ENCODE measurements at regions not wholly inside any gene's neighbourhood (a gene's known extent, or its start where the extent isn't known, plus 50 kb on each side); places are given as distances from the start of the nearest gene placed in this dataset.

DNA sequence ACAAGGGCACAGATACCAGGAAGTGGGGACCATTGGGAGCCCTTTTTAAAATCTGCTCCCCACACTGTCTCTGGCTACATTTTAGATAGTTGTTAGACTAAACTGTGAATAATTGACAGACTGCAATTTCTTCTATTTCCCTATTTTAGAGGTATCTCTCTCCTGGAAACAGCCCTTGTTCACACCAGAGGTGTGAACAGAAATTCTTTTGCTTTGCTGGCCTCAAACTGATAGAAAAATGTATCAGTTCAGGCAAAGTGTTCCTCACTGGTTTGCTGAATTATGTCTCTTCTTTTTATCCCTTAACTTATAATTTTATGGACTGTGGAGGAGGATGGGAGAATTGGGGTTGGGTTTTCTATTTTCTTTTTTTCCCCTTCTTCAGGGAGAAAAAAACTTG lies 513.2 kb upstream of the SULF2 start:
- no peak for DNase-seq (ENCODE audit: insufficient read length)
- no peak for FAIRE-seq

GRCh38 chr20:48295966-48296421 lies 510.7 kb upstream of the SULF2 start:
- no peak for FAIRE-seq
- DNase-seq (ENCODE audit: insufficient read length), result no peak
- no peak for TF ChIP-seq POLR2AphosphoS5 (IDR thresholded peaks at IDR 0.05; ENCODE audit: low read depth, low read length)
- no peak for TF ChIP-seq POLR2A (IDR thresholded peaks at IDR 0.05; ENCODE audit: low read depth, low read length)
- TF ChIP-seq TAF1 (IDR thresholded peaks at IDR 0.05; ENCODE audit: borderline replicate concordance, low read depth, low read length), result no peak

More for the DNA sequence above, 513.2 kb upstream of the SULF2 start:
- TF ChIP-seq POLR2AphosphoS5 (IDR thresholded peaks at IDR 0.05; ENCODE audit: low read depth, low read length), result no peak
- TF ChIP-seq POLR2A (IDR thresholded peaks at IDR 0.05; ENCODE audit: low read depth, low read length), result no peak
- no peak for TF ChIP-seq TAF1 (IDR thresholded peaks at IDR 0.05; ENCODE audit: borderline replicate concordance, low read depth, low read length)

DNA sequence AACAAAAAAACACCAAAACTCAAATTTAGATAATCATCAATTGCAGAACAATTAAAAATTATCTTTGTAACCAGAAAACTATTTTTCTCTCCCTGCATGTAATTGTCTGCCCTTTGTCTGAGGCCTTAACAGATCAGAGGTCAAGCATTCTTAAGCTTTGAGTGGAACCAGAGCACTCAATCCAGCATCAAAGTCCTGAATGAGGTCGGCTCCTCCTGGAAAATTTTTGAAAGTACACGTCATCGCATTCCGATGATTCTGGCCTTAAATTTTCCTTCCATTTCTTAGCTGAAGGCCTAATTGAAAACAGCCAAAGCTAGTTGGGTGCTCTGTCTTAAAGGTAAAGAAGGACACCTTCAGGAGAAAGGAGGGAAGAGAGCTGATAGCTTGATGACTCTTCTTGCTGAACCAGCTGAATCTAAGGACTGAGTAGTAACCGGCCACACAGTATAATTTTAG lies 510.2 kb upstream of the SULF2 start:
- TF ChIP-seq POLR2AphosphoS5 (IDR thresholded peaks at IDR 0.05; ENCODE audit: low read depth, low read length), result no peak
- no peak for TF ChIP-seq TAF1 (IDR thresholded peaks at IDR 0.05; ENCODE audit: borderline replicate concordance, low read depth, low read length)
- no peak for TF ChIP-seq POLR2A (IDR thresholded peaks at IDR 0.05; ENCODE audit: low read depth, low read length)
- no peak for FAIRE-seq
- DNase-seq (ENCODE audit: insufficient read length), result no peak

DNA sequence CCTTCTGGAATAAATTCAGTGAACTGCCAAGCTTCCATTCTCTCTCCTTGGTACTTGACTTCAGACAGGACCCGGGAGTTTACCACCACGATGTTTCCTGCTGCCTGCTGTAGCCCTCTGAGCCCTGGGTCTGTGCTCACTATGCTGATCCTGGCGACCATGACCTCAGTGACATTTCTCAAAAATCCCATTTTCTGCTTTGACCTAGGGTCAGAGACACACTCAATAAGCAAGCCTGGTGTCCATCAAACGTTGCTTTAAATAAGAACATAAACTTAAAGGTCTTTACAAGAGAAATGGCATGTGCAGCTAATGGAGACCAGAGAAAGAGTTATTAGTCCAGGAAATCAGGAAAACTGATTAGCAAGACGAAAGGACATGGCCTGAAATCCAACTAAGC lies 509.7 kb upstream of the SULF2 start:
- FAIRE-seq, result no peak
- no peak for TF ChIP-seq TAF1 (IDR thresholded peaks at IDR 0.05; ENCODE audit: borderline replicate concordance, low read depth, low read length)
- TF ChIP-seq POLR2AphosphoS5 (IDR thresholded peaks at IDR 0.05; ENCODE audit: low read depth, low read length), result no peak
- no peak for TF ChIP-seq POLR2A (IDR thresholded peaks at IDR 0.05; ENCODE audit: low read depth, low read length)

DNA sequence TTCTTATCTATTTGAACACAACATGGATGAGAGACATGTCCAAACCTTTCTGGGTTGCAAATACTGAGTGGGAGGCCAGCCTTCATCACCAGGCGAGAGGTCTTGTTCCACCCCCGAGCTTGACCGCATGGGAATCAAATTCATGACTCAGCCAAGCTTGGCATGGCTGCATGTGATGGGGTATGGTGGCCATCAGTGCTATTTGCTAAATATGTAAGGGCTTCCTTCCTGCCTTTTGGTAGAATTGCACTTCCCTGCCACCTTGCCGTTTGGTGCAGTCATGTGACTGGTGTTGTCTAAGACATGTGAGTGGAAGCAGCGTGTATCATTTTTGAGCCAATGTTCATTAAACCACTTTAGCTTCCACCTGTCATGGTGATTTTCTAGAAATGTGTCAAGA lies 508.9 kb upstream of the SULF2 start:
- no peak for FAIRE-seq
- no peak for DNase-seq (ENCODE audit: insufficient read length)
- TF ChIP-seq TAF1 (IDR thresholded peaks at IDR 0.05; ENCODE audit: borderline replicate concordance, low read depth, low read length) (no peak), POLR2AphosphoS5 (IDR thresholded peaks at IDR 0.05; ENCODE audit: low read depth, low read length) (no peak), POLR2A (IDR thresholded peaks at IDR 0.05; ENCODE audit: low read depth, low read length) (no peak)

More for the DNA sequence above, 509.7 kb upstream of the SULF2 start:
- no peak for DNase-seq (ENCODE audit: insufficient read length)

DNA sequence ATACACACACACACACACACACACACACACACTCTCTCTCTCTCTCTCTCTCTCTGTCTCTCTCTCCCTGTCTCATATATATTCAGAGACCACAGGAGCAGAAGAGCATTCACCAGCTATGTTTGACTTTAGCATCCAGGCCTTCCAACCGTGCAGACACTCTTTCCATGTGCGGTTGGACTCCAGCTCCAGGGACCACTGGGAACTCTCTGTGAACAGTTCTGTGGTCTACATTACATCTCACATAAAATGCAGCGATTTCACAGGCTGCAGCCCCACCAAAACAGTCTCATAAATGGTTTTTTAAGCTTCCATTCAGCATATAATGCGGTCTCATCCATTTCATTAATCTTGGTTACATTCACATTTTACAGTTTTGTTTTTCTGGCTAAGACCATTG lies 508.4 kb upstream of the SULF2 start:
- no peak for DNase-seq (ENCODE audit: insufficient read length)
- FAIRE-seq, result no peak
- TF ChIP-seq POLR2A (IDR thresholded peaks at IDR 0.05; ENCODE audit: low read depth, low read length) (no peak), POLR2AphosphoS5 (IDR thresholded peaks at IDR 0.05; ENCODE audit: low read depth, low read length) (no peak), TAF1 (IDR thresholded peaks at IDR 0.05; ENCODE audit: borderline replicate concordance, low read depth, low read length) (no peak)

GRCh38 chr20:48292806-48293205 lies 507.5 kb upstream of the SULF2 start:
- DNase-seq (ENCODE audit: insufficient read length) (no peak), FAIRE-seq (no peak)
- no peak for TF ChIP-seq POLR2A (IDR thresholded peaks at IDR 0.05; ENCODE audit: low read depth, low read length)
- TF ChIP-seq POLR2AphosphoS5 (IDR thresholded peaks at IDR 0.05; ENCODE audit: low read depth, low read length), result no peak
- no peak for TF ChIP-seq TAF1 (IDR thresholded peaks at IDR 0.05; ENCODE audit: borderline replicate concordance, low read depth, low read length)

GRCh38 chr20:48291896-48292295 lies 506.6 kb upstream of the SULF2 start:
- no peak for FAIRE-seq
- no peak for TF ChIP-seq POLR2AphosphoS5 (IDR thresholded peaks at IDR 0.05; ENCODE audit: low read depth, low read length)
- no peak for TF ChIP-seq POLR2A (IDR thresholded peaks at IDR 0.05; ENCODE audit: low read depth, low read length)
- no peak for TF ChIP-seq TAF1 (IDR thresholded peaks at IDR 0.05; ENCODE audit: borderline replicate concordance, low read depth, low read length)
- no peak for DNase-seq (ENCODE audit: insufficient read length)

GRCh38 chr20:48288930-48289507 lies 503.7 kb upstream of the SULF2 start:
- DNase-seq (ENCODE audit: insufficient read length) (no peak), FAIRE-seq (no peak)
- TF ChIP-seq POLR2AphosphoS5 (IDR thresholded peaks at IDR 0.05; ENCODE audit: low read depth, low read length), result no peak
- no peak for TF ChIP-seq TAF1 (IDR thresholded peaks at IDR 0.05; ENCODE audit: borderline replicate concordance, low read depth, low read length)
- no peak for TF ChIP-seq POLR2A (IDR thresholded peaks at IDR 0.05; ENCODE audit: low read depth, low read length)

DNA sequence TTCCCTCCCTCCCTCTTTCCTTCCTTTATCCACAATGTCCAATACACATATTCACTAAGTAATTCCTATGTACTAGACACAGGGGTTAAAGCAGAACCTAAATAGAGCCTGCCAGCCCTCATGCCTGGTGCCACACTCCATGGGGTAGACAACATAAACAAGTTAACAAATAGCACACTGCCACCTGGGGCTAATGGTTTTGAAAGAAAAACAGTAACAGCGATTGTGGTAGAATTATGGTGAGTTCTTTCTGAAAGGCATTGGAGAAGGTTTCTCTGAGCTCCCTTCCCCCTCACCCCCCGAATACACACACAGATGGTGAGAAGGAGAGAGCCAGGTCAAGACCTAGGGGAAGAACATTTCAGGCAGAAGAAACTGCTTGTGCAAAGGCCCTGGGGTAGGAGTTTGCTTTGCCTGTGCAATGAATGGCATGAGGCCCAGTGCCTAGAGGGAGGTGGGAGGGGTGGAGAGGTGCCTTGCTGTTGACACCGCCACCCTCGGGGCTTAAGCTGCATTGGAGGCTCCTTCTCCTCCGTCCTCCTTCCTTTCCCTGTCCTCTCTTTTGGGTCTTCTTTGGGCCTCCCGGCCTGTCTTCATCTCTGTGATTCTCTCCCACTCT lies 502.4 kb upstream of the SULF2 start:
- no peak for DNase-seq (ENCODE audit: insufficient read length)
- no peak for TF ChIP-seq POLR2A (IDR thresholded peaks at IDR 0.05; ENCODE audit: low read depth, low read length)
- TF ChIP-seq POLR2AphosphoS5 (IDR thresholded peaks at IDR 0.05; ENCODE audit: low read depth, low read length), result no peak
- no peak for TF ChIP-seq TAF1 (IDR thresholded peaks at IDR 0.05; ENCODE audit: borderline replicate concordance, low read depth, low read length)
- no peak for FAIRE-seq

GRCh38 chr20:48287021-48287494 lies 501.8 kb upstream of the SULF2 start:
- DNase-seq (ENCODE audit: insufficient read length) (no peak), FAIRE-seq (no peak)
- TF ChIP-seq TAF1 (IDR thresholded peaks at IDR 0.05; ENCODE audit: borderline replicate concordance, low read depth, low read length), result no peak
- TF ChIP-seq POLR2A (IDR thresholded peaks at IDR 0.05; ENCODE audit: low read depth, low read length), result no peak
- TF ChIP-seq POLR2AphosphoS5 (IDR thresholded peaks at IDR 0.05; ENCODE audit: low read depth, low read length), result no peak

DNA sequence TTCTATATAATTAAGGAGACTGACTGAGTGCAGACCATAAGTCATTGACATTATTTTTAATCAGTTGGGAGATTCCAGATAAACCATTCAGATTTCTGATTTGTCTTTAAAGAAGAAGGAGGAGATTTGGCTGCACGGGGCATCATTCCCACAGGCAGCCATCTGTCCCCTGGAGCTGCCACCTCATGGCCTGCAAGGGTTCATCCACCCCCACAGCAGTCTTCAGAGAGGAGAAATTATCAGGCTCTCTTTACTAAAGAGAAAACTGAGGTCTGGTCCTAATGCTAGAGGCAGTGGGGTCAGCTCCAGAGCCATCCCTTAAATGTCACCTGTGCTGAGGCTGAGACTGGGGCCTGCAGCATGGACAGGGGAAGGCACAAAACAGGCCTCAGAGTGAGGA lies 501.3 kb upstream of the SULF2 start:
- DNase-seq (ENCODE audit: insufficient read length), result no peak

More for the DNA sequence above, 501.3 kb upstream of the SULF2 start:
- TF ChIP-seq POLR2AphosphoS5 (IDR thresholded peaks at IDR 0.05; ENCODE audit: low read depth, low read length), result no peak
- FAIRE-seq, result no peak
